SKM-1 (cell line): ENCODE measurements at regions not wholly inside any gene's neighbourhood (a gene's known extent, or its start where the extent isn't known, plus 50 kb on each side); places are given as distances from the start of the nearest gene placed in this dataset.
A peak's percentile ranks its signal among the peaks of the same experiment; 100 is the strongest.

ENCODE experiments used
- DNase-seq: peaks from one replicate; lab custom pipeline; 2025; ENCODE audit not compliant: unreplicated experiment; lab: John Stamatoyannopoulos, UW

DNA sequence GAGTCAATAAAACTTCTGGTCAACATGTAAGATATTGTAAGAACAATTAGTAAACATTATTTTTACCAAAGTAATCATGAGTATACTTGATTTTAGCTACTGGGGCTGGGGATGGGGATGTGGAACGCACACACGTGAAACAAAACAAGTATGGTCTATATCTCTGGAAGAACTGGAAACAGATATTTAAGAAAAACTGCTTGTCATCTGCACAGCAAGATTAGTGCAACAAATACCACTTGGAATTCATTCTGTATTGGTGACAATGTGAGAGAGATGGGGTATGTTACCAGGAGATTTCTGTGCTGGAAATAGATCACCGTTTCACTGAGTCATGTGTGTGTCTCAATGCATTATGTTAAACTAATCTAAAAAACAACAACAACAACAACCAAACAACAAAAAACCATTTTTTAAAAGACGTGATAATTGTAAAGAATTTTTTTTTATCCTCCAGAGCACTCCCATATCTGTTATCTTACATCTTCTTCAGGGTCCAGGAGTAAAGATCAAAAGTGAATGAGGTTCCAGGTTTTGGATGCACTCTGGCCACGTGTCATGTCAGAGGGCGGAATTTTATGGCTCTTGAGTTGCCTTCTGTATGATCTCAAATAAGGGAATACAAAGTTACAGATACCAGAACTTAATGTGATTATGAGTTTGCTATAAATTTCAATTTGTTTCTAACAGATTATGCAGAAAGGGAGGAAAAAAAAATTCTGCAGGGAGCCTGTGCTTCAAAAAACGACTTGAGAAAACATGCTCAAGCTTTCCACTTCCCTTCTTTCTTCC, 153.0 kb downstream of the BBOX1 start:
- no peak for DNase-seq

DNA sequence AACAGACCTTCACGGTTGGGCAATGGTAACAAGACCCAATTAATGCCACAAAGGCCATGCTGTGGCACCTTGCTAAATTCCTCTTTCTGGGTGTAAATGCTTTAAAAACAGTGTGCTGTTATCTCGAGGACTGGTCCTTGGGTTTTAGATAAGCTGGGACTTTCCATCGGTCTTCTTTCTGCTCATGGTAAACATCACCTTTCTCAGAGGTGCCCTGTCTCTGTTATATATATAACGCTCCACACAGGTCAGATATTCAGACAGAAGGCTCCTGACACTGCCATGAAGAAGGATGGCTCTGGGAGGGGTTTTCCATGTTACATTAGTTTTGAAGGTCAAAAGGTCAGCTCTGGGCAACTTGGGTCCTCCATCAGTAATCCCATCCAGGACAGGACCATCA, 151.6 kb downstream of the BBOX1 start:
- no peak for DNase-seq

DNA sequence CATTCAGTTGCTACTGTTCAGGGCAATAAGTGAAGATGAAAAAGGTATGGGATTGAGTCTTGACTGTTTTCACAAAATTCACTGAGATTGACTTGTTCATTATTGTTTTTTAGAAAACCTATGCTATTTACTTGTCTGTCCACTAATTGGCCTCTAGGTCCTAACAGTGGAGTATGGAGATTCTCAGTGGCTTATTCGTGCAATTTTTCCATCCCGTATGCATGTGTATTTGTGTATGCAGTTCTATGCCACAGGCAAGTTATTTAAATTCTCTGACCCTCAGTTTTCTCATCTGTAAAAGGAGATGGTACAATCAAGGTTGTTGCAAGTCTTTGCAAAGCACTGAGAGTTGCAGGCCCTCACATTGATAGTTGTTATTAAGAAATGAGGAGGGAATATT, 151.0 kb downstream of the BBOX1 start:
- no peak for DNase-seq

DNA sequence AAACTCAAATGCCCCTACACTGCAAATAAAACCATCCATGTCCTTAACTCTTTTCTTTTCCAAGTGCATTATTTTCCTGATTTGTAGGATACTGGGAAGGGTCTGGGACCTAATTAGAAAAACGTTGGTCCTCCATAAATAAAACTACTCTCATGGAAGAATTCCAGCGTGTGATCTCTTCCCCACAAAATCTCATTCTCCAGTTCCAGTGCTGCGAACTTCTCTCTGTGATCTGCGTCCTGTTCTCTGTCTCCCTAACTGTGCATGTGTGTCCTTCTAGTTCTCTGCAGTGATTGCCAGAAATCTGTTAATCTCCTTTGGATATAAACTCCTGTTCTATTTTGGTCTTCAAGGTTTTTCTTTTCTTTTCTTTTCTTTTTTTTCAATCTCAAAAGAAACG, 148.1 kb downstream of the BBOX1 start:
- DNase-seq = no peak

DNA sequence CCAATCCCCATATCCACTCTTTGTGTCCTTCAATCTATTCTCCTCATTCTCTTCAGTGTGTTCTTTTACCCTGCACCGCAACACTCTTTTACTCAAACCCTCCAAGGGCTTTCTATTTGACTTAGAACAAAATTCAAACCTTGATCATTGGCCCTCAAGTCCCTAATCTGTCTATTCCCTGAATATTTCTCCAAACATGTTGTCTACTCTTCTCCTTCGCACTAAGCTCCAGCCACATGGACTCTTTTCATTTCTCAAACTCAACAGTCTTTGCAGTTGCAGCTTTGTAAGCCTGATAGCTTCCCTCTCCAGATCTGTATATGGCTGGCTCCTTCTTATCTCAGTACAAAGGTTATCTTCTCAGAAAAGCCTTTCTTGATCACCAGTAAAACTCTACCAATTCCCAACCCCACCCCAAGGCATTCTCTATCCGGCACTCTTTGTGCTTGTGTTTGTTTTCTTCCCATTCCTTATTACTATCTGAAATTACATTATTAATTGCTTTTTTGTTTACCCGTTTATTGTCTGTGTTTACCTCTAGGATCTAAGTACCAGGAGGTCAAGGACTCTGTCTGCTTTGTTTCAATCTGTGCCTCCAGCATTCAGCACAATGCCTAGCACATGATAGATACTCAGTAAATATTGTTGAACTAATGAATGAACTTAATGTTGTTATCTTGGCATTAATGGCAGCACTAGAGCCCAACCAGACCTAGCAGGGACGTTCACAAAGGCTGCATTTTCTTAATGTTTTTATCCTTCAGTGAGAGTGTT, 147.4 kb downstream of the BBOX1 start:
- DNase-seq = no peak

DNA sequence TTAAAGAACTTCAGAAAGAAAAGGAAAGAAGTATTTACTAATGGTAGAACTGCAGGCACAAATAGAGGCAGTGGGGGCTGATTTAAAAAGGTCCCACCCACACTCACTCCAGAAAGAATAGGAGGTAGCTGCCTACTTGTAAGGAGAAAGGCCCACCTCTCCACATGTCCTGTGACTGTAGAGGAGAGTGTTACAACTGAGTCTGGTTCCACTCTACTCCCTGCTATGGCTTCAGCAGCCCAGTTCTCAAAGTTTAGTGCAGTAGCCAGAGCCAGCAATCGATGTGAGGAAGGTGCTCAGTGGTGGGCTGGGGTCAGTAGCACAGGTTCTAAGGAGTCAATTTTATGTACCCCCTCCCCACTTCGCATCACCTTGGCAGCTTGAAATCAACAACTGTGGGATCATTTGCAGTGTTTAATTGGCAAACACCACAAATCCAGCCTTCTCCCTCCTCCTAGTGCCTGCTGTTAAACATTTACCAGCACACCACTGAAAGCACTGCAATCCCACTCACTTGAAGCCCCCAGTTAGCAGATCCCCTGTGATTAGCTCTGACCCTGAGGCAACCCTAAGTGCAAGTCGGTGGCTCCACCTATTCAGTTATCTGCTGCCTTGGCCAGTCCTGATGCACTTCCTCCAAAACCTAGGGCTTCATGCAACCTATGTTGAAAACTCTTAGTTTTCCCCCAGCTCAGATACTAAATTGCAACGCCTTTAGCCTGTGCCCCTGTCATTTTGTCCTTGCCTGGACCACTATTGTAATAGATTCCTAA, 146.6 kb downstream of the BBOX1 start:
- no peak for DNase-seq

DNA sequence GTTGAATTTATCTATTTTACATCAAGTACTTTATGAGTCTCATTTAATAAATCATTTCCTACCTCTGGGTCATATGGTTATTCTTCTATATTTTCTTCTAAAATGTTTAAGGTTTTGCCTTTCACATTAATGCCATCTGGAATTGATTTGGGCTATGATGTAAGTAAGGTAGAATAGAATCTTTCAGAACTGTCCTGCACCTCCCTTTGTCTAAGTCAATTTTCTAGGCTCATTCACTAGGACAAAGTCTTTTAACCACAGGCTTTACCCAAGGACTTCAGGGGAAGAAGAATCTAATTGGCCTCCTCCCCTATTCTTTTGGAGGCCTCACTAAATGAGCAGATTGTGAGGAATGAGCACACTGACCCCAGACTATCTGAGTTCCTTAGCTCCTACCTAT, 146.0 kb downstream of the BBOX1 start:
- DNase-seq = no peak

DNA sequence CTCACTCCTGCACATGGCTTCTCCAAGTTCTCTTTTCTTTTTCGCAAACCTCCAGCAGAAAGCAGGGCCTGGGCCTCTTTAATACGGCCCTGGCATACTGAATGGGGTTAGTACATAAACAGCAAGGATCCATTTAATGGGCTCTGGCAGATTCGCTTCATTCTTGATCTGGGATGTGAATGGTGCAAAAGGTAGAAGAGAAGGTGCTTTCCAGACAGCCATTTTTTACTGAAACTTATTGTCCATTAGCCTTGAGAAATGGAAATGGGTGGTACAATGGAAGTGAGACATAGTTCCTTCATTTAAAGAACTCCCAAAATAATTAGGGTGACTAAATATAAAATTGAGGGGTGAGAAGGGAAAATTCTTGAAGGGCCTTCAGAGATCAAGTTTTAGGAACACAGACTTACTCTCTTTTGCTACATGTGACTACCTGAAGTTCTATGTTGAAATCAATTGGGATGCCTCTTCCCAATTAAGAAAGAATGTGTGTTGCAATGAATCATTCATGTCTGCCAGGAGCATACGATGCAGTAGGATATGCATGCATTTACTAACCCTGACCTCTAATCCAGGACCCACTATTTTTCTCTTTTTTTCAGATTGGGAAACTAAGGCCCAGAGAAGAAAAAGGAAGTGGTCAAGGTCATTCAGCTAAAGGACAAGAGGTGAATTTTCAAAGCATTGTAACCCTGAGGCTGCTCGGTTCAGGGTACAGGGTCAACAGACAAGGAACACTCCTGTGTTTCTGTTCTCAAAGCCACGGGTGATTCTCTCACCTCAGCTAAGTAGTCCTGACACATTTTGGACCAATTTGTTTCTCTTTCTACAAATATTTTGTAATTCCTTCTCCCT, 144.1 kb downstream of the BBOX1 start:
- DNase-seq = no peak

DNA sequence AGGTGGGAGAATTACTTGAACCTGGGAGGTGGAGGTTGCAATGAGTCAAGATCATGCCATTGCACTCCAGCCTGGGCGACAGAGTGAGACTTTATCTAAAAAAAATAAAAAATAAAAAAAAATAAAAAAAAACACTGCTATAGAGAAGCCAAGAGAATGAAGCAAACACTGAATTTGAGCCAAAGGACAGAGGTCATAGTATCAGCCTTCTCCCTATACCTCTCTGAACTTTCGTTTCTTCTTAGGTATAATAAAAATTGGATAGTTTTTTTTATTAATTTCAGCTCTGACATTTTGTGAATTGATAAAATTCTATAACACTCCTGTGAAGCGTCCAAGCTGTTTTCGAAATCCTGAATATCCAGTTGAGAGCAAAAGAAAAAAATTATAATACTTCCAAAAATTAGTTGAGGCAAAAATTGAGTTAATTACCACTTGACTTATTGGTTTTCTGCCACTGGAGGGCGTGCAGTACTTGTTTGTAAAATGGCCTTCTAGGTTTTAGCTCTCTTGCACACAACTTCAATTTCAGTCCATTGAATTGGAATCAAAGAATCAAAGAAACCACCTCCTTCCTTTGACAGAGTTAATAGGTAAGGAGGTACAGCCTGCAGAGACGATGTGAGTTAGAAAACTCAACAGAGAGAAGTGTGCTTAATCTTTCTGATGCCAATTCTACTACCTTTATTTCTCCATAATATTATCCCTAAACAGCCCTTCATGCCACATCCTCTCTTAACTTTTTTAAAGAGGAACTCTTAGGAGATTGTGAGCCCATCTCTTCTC, 143.2 kb downstream of the BBOX1 start:
- peak; percentile 33 for DNase-seq

DNA sequence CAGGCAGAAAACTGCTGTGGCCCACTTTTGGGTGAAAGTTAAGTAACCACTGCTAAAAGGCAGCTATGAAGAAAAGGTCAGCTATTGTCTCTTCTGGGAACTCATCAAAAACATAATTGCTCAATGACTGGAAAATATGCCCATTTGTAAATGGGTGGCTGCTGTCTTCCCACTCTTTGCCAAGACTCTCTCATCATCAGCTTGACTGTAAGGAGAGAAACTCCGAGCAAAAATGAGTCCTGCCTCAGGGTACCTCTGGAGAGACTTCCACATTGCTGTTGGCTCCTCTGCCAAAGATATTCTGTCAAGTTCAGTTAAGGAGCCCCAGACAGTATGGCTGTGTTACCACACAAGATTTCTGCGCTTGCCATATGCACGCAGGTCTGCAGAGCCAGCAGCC, 138.7 kb downstream of the BBOX1 start:
- no peak for DNase-seq

DNA sequence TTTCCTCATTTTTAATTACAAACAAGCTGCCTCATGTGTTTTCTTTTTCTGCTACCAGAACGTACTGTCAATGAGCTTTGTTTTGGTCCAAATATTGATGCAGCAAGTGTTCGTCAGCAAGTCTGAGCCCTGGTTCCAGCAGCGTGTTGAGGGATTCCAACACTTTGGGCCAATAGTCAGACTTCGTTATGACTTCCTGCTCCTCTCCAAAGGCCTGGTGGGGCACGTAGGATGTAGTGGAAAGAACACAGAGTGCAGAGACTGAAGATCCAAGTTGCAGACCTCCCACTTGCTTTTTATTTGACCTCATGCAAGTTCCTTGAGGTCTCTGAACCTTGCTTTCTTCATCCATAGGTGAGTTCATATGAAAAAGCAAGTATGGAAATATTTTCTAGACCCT, 138.2 kb downstream of the BBOX1 start:
- DNase-seq = no peak
